ENCODE measurements at regions not wholly inside any gene's neighbourhood (a gene's known extent, or its start where the extent isn't known, plus 50 kb on each side); places are given as distances from the start of the nearest gene placed in this dataset.

- DNase-seq (ENCODE audit: low read depth), result no peak
These were observed 345.6 kb upstream of the TGFBR2 start for GRCh38 chr3:30260762-30261161.

- DNase-seq (ENCODE audit: low read depth), result no peak
These were observed 343.0 kb upstream of the TGFBR2 start for GRCh38 chr3:30263238-30263924.

- DNase-seq (ENCODE audit: low read depth), result no peak
These were observed 342.5 kb upstream of the TGFBR2 start for GRCh38 chr3:30263925-30264313.

- DNase-seq (ENCODE audit: low read depth), result no peak
These were observed 339.9 kb upstream of the TGFBR2 start for GRCh38 chr3:30266524-30266923.

- DNase-seq (ENCODE audit: low read depth), result no peak
These were observed 338.1 kb upstream of the TGFBR2 start for GRCh38 chr3:30268288-30268687.

DNA sequence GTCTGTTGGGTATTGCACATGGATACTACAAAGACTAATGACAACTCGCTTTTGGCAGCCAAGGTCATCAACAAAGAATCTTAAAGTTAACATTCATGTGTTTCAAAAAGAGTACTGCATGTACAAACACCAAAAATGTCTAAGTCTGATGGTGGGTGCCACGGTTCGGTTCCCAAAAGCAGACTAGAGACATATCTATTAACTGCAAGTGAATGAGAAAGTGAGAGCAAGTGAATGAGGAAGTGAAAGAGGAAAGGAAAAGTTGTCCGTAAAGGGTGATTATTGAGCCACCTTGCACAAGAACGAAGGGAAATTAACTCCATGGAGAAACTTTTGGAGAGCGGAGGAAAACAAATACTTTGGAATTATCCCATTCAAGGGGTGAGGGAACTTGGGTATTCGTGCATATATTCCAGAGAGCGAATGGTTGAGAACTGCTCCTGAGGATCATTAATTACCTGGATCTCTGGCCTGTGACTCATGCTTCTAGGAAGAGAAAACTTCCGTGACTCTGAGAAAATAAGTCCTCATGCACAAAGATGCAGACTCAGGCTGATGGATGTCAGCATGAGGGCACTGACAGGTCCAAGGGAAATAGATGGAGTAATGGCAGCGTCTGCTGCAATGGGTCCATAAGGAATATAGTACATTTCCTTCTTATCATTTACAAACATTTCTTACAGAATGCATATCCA, 336.5 kb upstream of the TGFBR2 start:
- DNase-seq (ENCODE audit: low read depth), result no peak

GRCh38 chr3:30271781-30272180, 334.6 kb upstream of the TGFBR2 start:
- no peak for DNase-seq (ENCODE audit: low read depth)

DNA sequence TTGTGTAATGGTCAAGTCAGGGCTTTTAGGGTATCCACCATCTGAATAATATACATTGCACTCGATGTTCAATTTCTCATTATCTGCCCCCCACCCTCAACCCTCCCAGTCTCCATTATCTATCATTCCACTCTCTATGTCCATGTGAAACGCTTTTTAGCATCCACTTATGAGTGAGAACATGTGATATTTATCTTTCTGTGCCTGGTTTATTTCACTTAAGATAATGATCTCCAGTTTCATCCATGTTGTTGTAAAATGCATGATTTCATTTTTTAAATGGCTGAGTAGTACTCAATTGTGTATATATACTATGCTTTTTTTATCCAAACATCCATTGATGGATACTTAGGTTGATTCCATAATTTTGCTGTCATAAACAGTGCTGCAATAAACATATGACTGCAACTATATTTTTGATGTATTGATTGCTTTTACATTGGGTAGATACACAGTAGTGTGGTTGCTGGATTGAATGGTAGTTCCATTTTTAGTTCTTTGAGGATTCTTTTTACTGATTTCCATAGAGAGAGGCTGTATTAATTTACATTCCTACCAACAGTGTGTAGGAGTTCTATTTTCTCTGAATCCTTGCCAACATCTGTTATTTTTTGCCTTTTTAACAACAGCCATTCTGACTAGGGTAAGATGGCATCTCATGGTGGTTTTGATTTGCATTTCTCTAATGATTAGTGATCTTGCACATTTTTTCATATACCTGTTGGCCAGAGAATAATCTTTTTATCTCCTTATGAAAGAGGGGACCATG, 332.9 kb upstream of the TGFBR2 start:
- DNase-seq (ENCODE audit: low read depth), result no peak

DNA sequence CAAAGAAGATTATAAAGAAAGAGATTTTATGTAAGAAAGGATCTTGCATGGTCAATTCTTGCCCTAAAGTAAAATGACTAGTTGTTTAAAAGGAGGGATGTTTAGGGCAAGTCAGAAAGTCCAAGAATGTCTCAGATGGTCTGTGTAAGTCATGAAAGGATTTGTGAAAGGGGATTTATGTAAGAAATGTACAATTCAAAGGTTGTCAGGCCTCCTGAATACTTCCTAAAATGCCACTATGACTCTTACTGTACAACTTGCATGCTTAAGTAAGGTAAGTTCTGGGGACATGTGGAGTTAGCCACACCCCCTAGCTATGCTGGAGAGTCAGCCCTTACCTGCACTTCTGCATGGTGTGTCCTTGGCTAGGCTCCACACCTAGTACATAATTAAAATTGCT, 328.9 kb upstream of the TGFBR2 start:
- no peak for DNase-seq (ENCODE audit: low read depth)

GRCh38 chr3:30281526-30281925, 324.9 kb upstream of the TGFBR2 start:
- no peak for DNase-seq (ENCODE audit: low read depth)

DNA sequence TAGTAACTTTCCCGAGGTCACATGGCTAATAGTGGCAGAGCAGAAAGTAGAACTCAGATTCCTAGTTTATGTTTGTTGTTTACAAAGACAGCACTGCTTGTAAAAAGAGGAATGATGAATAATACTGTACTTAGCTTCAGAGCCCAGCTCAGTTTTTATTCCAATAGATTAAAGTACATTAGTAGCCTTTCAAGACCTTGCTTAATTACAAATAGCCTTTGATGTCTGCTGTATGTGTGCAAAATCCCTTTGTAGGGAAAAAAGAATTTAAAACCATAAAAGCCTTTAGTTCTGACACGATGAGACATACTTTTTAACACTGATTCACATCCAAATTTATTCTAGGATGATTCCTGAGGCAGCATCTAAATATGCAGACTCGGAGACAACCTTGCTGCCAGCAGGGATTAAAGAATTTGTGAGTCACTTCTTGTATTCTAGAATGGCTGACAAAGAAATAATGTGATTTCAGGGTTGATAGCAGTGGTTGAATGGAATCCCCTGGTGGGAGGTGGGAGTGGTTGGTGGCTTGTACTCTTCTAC, 324.2 kb upstream of the TGFBR2 start:
- DNase-seq (ENCODE audit: low read depth), result peak; percentile 94

DNA sequence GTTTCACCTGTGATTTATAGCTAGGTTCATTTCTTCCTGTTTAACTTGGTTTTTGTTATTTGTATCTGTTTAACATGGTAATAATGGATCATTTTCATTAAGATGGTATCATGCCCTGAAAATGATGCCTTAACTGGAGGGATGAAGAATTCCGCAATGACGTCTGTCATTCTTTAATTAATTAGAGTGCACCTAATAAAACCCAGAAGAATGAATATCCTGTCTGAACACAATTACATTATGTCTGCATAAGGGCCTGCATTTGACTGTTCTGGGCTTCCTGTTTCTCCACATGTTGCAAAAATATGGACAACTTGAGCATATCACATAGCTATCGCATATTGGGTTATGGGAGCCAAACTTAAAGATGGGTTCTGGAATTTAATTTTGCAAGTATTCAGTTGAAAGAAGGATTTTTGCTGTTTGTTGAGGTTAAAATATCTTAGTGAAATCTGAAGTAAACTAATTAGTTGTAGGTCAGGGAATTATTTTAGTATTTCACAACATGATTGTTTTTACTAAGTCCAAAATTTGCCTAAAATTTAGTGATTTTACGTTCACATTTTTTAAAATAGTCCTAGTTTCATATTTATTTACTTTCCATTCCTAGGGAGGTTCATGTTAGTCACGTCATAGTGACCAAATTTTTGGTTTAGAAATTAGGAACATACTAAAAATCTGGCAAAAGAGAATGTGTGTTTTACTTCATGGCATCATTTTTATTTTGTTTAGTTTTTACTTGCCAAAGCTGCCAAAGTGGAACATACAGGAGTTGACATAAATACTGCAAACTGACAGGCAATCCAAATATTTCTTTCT, 321.0 kb upstream of the TGFBR2 start:
- DNase-seq (ENCODE audit: low read depth), result no peak

DNA sequence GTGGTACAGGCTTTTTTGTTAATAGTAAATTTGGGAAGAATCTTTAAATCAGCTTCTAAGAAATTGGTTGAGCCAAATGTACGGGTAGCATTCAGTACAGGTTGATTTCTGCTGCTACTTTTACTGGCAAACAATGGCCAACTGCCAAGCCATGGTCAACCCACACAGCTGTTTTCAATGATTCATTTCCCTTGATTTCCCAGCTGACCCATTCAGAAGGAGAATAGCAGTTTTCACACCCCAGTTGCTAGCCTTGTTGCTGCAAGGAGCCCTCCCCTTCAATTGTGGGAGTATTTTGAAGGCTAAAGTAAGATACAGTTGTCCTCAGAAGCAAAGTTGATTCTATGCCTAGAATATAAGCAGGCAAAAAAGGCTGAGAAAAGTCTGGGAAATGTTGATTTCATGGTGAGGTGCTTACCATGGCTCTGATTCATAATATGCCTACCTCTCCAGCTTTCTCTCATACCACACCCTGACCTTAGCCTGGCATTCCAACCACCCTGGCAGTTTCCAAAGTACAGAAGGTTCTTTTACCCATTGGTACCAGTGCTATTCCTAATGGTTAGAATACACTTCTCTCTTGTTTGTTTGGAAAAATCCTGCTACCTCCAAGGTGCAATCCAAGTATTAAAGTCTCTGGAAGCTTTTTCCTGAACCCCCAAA, 320.3 kb upstream of the TGFBR2 start:
- DNase-seq (ENCODE audit: low read depth), result peak; percentile 96

- peak; percentile 48 for DNase-seq (ENCODE audit: low read depth)
These were observed 319.6 kb upstream of the TGFBR2 start for GRCh38 chr3:30286811-30287210.

DNA sequence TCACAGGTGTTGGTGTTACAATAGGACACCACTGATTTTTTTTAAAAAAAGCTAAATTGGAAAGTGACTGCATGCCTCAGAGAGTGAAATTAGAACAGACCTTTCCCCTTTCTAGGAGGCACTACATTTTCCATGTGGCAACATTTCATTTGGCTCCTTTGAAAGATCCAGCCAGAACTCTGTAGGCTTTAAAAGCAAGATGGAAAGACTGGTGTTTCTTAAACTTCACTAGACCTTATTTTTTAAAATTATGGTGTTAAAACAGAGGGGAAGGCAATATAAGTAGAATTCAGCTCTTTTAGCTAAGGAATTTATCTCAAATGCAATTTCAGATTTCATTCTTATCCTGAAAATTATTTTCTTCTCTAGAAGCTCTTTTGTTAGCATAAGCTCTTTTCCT, 317.6 kb upstream of the TGFBR2 start:
- DNase-seq (ENCODE audit: low read depth), result no peak

DNA sequence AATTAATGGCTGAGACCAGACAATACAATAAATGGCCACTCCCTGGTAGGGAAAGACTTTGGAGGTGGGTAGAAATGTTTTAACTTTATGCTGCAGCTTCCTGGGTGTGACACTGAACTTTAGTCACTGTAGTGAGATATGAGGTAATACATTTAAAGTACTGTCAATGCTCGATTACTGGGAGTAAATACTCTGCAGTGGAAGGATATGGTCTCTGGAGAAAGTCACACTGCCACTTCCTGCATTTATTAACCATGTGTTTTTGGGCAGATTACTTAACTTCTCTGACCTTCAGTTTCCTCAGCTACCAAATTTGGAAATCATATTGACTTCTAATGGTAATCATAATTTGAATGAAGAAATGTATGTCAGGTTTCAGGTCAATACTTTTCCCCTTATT, 317.1 kb upstream of the TGFBR2 start:
- DNase-seq (ENCODE audit: low read depth), result peak; percentile 34

GRCh38 chr3:30289766-30290165, 316.6 kb upstream of the TGFBR2 start:
- DNase-seq (ENCODE audit: low read depth), result no peak

GRCh38 chr3:30290479-30290878, 315.9 kb upstream of the TGFBR2 start:
- no peak for DNase-seq (ENCODE audit: low read depth)

DNA sequence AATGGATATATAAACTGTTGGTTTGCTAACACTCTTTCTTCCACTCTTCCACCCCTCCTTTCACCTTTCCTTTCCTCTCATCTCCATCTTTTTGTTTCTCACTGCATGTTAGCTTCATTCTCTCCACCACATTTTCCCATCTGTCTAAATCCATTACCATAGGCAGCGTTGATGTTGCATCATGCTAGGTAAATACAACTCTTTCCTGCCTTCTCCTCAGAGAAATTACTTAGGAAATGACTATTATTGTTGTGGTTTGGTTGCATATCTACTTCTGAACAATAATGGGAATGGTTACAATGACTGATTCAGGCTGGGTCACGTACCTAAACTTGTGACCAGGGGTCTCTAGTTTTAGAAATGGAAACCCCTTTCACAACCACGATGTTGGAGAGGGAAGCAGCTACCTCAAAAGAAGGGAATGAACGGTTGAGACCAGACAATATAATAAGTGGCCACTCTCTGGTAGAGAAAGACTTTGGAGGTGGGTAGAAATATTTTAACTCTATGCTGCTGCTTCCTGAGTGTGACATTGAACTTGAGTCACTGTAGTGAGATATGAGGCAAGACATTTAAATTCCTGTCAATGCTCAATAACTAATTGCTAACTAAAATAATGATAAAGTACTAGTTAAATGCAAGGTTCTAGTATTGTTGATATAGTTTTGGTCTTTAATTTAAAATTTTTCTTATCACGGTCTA, 314.1 kb upstream of the TGFBR2 start:
- DNase-seq (ENCODE audit: low read depth), result peak; percentile 96

- DNase-seq (ENCODE audit: low read depth), result no peak
These were observed 312.7 kb upstream of the TGFBR2 start for GRCh38 chr3:30293621-30294240.
